Cardiac muscle cell (in vitro differentiated cells and primary cell): ENCODE measurements at regions not wholly inside any gene's neighbourhood (a gene's known extent, or its start where the extent isn't known, plus 50 kb on each side); places are given as distances from the start of the nearest gene placed in this dataset.

Experiments used
- DNase-seq, 2 donors: peaks; one replicate each; pipeline versions ENCODE4 v3.0.0 to v3.0.0-alpha.2; 2010 to 2017; ENCODE audit warnings: low read depth in 1 of 2, low spot score in 1 of 2
- H3K27ac ChIP-seq: fragments of 200-600 bp; sonication (generic); 2 replicates; pipeline ENCODE4 v1.5.1; 2016
- H3K27me3 ChIP-seq: fragments of 200-600 bp; sonication (generic); 2 replicates; pipeline ENCODE4 v1.6.0; 2016; ENCODE audit warnings: control low read depth
- H3K36me3 ChIP-seq: fragments of 200-600 bp; sonication (generic); 2 replicates; pipeline ENCODE4 v1.5.1; 2016; ENCODE audit warnings: control low read depth
- H3K4me1 ChIP-seq: fragments of 200-600 bp; sonication (generic); 2 replicates; pipeline ENCODE4 v1.8.1; 2017; ENCODE audit warnings: low read depth, mild to moderate bottlenecking, mixed run types
- H3K4me3 ChIP-seq: fragments of 200-600 bp; sonication (generic); 2 replicates; pipeline ENCODE4 v1.5.1; 2016; ENCODE audit warnings: mild to moderate bottlenecking
- H3K9me3 ChIP-seq: fragments of 200-600 bp; sonication (generic); 2 replicates; pipeline ENCODE4 v1.5.1; 2017; ENCODE audit warnings: low read depth, mild to moderate bottlenecking, control low read depth
- TF ChIP-seq, protein P1 (sequence below): IDR thresholded peaks from 2 replicates; pipeline ENCODE4 v1.5.1; 2012; ENCODE audit warnings: low read depth, mild to moderate bottlenecking, low read length

- TF ChIP-seq, protein P1, sequence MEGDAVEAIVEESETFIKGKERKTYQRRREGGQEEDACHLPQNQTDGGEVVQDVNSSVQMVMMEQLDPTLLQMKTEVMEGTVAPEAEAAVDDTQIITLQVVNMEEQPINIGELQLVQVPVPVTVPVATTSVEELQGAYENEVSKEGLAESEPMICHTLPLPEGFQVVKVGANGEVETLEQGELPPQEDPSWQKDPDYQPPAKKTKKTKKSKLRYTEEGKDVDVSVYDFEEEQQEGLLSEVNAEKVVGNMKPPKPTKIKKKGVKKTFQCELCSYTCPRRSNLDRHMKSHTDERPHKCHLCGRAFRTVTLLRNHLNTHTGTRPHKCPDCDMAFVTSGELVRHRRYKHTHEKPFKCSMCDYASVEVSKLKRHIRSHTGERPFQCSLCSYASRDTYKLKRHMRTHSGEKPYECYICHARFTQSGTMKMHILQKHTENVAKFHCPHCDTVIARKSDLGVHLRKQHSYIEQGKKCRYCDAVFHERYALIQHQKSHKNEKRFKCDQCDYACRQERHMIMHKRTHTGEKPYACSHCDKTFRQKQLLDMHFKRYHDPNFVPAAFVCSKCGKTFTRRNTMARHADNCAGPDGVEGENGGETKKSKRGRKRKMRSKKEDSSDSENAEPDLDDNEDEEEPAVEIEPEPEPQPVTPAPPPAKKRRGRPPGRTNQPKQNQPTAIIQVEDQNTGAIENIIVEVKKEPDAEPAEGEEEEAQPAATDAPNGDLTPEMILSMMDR: no peak
- Histone ChIP-seq H3K4me3 (no peak overlapping the region), H3K27ac (no peak overlapping the region), H3K27me3 (no peaks in the 10 kb centered on the region), H3K4me1 (no peaks in the 10 kb centered on the region), H3K36me3 (no peaks in the 10 kb centered on the region), H3K9me3 (no peaks in the 10 kb centered on the region)
- DNase-seq: peak in 1 of 2 donors; percentile 88
Observed at GRCh38 chr10:34031400-34031799, 696.9 kb upstream of the NRP1 start.

DNA sequence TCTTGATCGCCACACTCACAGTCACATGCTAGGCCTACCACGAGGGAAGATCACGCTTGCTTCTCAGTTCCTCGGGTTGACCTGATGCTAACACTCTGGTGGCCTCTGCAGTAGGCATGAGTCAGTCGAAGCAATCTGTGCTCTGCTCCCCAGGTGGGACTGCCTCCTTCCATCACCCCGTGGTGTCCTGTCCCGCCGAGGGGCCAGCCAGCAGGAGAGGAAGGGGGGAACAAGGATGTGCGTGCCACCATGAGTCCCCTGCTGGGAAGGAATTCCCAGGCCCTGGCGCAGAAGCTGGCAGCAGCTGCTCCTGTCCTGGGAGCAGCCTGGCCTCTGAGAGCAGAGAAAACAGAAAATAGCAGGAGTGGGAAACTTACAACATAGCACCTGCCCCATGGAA, 695.0 kb upstream of the NRP1 start:
- Histone ChIP-seq H3K36me3 (no peaks in the 10 kb centered on the region), H3K27me3 (no peaks in the 10 kb centered on the region), H3K27ac (no peak overlapping the region), H3K4me1 (peaks cover 4% of the 10 kb centered on the region), H3K9me3 (no peaks in the 10 kb centered on the region), H3K4me3 (no peak overlapping the region)
- TF ChIP-seq, protein P1: no peak
- no peak for DNase-seq

DNA sequence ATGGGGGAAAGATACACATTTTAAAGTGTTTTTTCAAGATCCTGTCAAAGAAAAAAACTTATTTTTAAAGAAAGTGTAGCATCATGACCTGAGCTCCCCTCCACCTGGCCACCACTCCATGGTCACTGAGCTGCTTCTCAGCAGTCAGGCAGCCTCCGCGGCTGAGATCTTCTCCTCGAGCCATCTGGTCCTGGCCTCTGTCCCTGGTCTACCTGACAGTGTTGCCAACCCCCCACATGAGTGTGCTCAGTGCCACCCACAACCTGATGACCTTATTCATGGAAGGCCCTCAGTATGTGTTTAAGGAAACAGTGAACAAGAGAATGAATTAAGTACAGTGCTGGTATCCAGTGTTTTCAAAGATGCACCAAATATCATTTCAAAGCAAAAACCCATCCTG, 694.5 kb upstream of the NRP1 start:
- no peaks in the 10 kb centered on the region for H3K36me3 ChIP-seq
- no peak for DNase-seq
- no peaks in the 10 kb centered on the region for H3K27me3 ChIP-seq
- no peak overlapping the region for H3K4me3 ChIP-seq
- H3K4me1 ChIP-seq: peaks cover 7% of the 10 kb centered on the region
- H3K27ac ChIP-seq: no peak overlapping the region
- TF ChIP-seq, protein P1: no peak
- no peaks in the 10 kb centered on the region for H3K9me3 ChIP-seq

DNA sequence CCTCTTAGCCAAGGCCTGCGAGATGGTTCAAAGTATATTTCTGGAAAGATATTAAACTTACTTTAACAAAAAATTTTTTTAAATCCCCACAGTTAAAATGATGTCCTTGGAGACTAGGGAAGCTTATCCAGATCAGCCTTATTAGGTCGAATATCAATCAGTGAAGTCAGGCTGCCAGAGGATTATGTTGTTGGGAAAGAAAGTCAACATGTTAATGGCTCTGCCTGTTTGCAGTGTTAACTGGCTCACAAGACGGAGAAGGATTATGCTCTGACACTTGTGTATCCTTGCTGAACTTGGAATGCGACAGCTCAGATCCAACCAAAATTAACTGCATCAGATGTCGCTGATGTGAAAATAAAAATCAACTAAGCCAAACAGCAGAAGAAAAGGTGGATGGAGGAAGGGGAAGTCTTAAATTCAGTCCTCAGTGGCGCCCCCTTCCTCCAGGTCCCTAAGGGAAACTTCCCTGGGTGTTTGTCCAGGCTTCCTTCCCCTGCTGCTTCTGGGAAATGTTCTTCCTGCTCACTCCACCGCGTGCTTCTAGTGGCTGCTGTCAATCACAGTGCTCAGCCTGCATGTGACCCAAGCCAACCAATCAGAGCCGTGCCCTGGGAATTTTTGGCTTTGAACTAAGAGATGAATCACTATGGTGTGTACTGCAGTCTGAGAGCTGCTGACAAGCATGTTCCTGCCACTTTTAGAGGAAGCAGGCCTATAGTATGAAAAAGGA, 690.4 kb upstream of the NRP1 start:
- Histone ChIP-seq H3K27me3 (no peaks in the 10 kb centered on the region), H3K27ac (no peak overlapping the region), H3K9me3 (no peaks in the 10 kb centered on the region), H3K4me3 (no peak overlapping the region), H3K36me3 (no peaks in the 10 kb centered on the region), H3K4me1 (peaks cover 7% of the 10 kb centered on the region)
- TF ChIP-seq, protein P1: no peak
- peak in 1 of 2 donors; percentile 29 for DNase-seq

GRCh38 chr10:34024282-34024681, 689.8 kb upstream of the NRP1 start:
- Histone ChIP-seq H3K27ac (no peak overlapping the region), H3K4me3 (no peak overlapping the region)

More at GRCh38 chr10:34024282-34024681, 689.8 kb upstream of the NRP1 start:
- no peaks in the 10 kb centered on the region for H3K27me3 ChIP-seq
- H3K4me1 ChIP-seq: peaks cover 7% of the 10 kb centered on the region
- H3K9me3 ChIP-seq: no peaks in the 10 kb centered on the region
- TF ChIP-seq, protein P1: no peak
- DNase-seq: no peak
- H3K36me3 ChIP-seq: no peaks in the 10 kb centered on the region
